GM19324 (cell line): ENCODE measurements at regions not wholly inside any gene's neighbourhood (a gene's known extent, or its start where the extent isn't known, plus 50 kb on each side); places are given as distances from the start of the nearest gene placed in this dataset.

Source experiments
- ATAC-seq: cut with Tn5 transposase; IDR thresholded peaks from one replicate; pipeline ENCODE4 v1.9.1; 2021; ENCODE audit warnings: mild to moderate bottlenecking, moderate library complexity; ENCODE audit not compliant: unreplicated experiment, low FRiP score

- no peak for ATAC-seq
Measured at GRCh38 chr13:58032676-58033460, 401.3 kb downstream of the PCDH17 start.

GRCh38 chr13:58043971-58044370 is 412.4 kb downstream of the PCDH17 start:
- ATAC-seq: no peak

- no peak for ATAC-seq
Measured at GRCh38 chr13:58048670-58049069, 417.1 kb downstream of the PCDH17 start.

DNA sequence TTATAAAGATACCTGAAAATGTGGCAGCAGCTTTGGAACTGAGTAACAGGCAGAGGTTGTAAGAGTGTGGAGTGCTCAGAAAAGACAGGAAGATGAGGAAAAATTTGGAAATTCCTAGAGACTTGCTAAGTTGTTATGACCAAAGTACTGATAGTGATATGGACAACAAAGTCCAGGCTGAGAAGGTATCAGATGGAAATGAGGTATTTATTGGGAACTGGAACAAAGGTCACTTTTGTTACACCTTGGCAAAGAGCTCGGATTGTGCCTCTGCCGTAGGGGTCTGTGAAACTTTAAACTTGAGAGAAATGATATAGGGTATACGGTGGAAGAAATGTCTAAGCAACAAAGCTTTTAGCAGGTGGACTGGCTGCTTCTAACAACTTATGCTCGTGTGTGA is 419.9 kb downstream of the PCDH17 start:
- no peak for ATAC-seq

GRCh38 chr13:58051807-58052375 is 420.3 kb downstream of the PCDH17 start:
- no peak for ATAC-seq

GRCh38 chr13:58056426-58056825 is 424.9 kb downstream of the PCDH17 start:
- ATAC-seq: no peak

DNA sequence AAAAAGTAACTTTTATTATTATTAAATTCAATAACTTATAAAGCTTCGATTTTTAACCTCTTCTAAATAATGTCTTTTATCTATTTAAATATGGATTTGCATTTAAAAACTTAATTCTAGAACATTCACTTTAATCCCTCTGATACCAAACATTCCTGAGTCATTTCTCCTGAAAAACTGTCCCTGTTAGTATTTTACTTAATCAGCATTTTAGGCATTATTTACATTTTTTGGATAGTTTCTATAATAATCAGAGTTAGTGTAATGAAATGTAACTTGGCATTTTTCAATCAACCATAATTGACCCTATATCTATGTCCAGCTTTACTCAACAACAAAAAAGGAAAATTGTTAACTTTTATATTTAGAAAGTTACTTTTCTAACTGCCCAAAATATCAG is 428.1 kb downstream of the PCDH17 start:
- no peak for ATAC-seq

- no peak for ATAC-seq
Measured at GRCh38 chr13:58080806-58081205, 449.3 kb downstream of the PCDH17 start.

- ATAC-seq: no peak
Measured at GRCh38 chr13:58081301-58081820, 449.8 kb downstream of the PCDH17 start.

DNA sequence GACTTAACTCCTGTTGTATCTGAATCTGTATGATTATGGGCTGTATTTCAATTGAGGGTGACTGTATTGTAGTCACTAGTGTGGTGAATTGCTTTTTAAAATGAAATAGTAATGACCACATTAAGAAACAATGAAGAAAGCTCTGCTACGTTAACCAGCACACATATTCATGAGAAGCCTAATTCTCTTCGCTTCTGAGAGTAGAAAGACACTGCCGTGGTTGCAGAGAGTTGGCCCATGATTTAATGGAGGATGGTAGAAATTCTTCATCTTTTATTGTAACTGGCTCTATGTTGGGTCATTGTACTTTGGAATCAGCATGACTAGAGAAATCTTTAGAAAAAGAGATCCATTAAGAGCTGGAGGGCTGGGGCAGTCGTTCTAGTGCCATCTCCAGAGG is 451.5 kb downstream of the PCDH17 start:
- no peak for ATAC-seq

- ATAC-seq: no peak
Measured at GRCh38 chr13:58085274-58085673, 453.7 kb downstream of the PCDH17 start.

- no peak for ATAC-seq
Measured at GRCh38 chr13:58085819-58086218, 454.3 kb downstream of the PCDH17 start.

DNA sequence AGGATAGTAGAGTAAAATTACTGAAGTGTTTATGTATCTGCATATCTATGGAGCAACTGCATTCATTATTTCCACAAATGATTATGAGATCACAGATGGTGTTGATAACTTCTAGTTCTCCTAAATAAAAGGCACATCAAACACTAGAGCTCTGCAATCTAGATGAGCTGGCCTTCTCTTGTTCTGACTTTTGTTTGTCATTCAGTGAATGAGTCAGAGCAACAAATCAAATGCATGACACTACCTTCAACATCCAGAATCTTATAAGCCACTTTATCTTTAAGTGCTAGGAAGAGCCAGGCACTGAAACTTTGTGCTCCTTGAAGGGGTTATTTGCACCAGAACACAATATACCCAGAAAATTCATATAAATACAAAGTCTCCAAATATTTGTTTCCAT is 456.0 kb downstream of the PCDH17 start:
- ATAC-seq: no peak

DNA sequence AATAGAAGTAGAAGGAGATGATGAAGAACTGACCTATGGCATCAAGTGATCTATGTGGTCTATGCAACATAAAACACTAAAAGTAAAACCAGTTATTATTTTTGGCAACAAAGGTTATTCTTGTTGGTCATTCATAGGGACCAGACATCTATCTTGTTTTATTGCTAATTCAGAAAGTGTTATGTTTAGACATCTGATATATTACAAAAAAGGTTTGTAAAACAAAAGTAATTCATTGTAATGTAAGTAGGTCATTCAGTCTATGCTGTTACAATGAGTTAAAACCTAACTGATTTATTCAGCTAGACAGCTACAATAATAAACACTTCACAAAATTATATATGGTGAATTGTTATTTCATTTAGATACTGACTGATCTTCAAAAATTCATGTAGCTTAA is 461.9 kb downstream of the PCDH17 start:
- no peak for ATAC-seq

DNA sequence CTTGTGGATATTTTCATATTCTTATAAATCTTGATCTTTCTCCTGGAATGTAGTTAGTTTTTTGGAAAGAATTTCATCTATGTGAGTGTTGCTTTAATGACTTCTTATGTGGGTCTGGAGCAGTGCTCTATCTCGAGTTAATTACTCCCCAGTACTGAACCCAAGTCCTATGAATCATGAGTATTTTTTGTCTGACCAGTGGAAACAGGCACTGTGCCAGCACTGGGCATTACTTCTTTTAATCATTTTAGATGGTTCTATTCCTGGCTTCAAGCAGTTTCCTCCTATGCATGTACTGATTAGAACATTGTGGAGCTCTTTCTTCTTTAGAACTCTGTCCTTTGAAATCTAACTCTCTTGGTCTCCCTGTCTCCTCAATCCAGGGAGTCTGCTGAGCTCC is 466.3 kb downstream of the PCDH17 start:
- no peak for ATAC-seq

GRCh38 chr13:58119351-58119750 is 487.8 kb downstream of the PCDH17 start:
- ATAC-seq: no peak

- no peak for ATAC-seq
Measured at GRCh38 chr13:58119804-58120203, 488.3 kb downstream of the PCDH17 start.

- no peak for ATAC-seq
Measured at GRCh38 chr13:58126496-58126895, 495.0 kb downstream of the PCDH17 start.

DNA sequence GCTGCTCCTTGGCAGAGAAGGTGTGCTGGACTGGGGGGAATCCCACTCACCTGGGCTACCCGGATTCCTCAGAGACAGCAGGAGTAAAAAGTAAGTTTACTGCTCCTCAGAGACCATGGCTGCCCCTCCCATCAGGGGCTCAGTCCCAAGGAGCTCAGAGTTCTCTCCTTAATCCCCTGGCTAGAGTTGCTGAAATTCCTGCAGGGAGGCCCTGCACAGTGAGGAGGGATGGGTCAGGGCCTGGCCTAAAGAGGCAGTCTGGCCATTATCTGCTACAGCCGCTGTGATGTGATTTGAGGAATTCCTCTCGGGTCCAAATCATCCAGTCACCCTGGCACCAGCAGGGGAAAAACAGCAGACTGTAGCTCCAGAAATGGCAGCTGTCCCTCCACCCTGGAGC is 502.5 kb downstream of the PCDH17 start:
- no peak for ATAC-seq

DNA sequence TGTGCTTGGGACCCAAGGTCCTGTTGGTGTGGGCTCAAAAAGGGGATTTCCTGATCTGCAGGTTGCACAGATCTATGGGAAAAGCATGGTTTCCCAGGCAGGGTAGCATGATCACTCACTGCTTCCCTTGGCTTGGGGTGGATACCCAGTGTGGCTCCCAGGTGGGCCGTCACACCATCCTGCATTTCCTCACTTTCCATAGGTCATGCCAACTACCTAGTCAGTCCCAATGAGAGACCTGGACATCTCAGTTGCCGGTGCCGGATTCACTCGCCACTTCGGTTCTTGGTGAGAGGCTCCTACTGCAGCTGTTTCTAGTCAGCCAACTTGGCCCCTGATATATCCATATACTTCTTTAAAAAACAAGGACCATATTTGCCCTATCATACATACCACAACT is 503.0 kb downstream of the PCDH17 start:
- ATAC-seq: no peak

GRCh38 chr13:58142952-58143351 is 511.4 kb downstream of the PCDH17 start:
- no peak for ATAC-seq

DNA sequence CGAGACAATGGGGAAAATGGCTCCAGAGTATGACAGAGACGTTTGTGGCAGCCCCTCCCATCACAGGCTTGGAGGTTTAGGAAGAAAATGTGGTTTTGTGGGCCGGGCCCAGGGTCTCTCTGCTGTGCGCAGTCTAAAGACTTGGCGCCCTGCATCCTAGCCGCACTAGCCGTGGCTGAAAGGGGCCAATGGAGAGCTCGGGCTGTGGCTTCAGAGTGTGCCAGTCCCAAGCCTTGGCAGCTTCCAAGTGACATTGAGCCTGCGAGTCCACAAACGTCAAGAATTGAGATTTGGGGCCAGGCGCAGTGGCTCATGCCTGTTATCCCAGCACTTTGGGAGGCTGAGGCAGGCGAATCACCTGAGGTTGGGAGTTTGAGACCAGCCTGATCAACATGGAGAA is 513.1 kb downstream of the PCDH17 start:
- ATAC-seq: no peak
